Kidney tubule cell (primary cell): ENCODE measurements at regions not wholly inside any gene's neighbourhood (a gene's known extent, or its start where the extent isn't known, plus 50 kb on each side); places are given as distances from the start of the nearest gene placed in this dataset.

Experiments used
- DNase-seq: peaks from one replicate; pipeline ENCODE4 v3.0.0-alpha.2; 2018; ENCODE audit warnings: low spot score

- no peak for DNase-seq
These were observed 398.4 kb downstream of the METTL4 start for GRCh38 chr18:2172881-2173280.

- DNase-seq, result peak; percentile 70
These were observed 397.8 kb downstream of the METTL4 start for GRCh38 chr18:2173486-2173885.

- DNase-seq, result no peak
These were observed 393.3 kb downstream of the METTL4 start for GRCh38 chr18:2178036-2178435.

GRCh38 chr18:2179498-2180183, 391.7 kb downstream of the METTL4 start:
- no peak for DNase-seq

GRCh38 chr18:2180586-2180985, 390.7 kb downstream of the METTL4 start:
- no peak for DNase-seq

GRCh38 chr18:2183432-2183831, 387.9 kb downstream of the METTL4 start:
- DNase-seq, result no peak

GRCh38 chr18:2186967-2187366, 384.3 kb downstream of the METTL4 start:
- no peak for DNase-seq

GRCh38 chr18:2188258-2188657, 383.0 kb downstream of the METTL4 start:
- no peak for DNase-seq

- no peak for DNase-seq
These were observed 380.0 kb downstream of the METTL4 start for GRCh38 chr18:2191180-2191790.

- peak; percentile 48 for DNase-seq
These were observed 378.7 kb downstream of the METTL4 start for GRCh38 chr18:2192562-2192961.

GRCh38 chr18:2197946-2198345, 373.4 kb downstream of the METTL4 start:
- no peak for DNase-seq

GRCh38 chr18:2199060-2199459, 372.2 kb downstream of the METTL4 start:
- DNase-seq, result no peak

GRCh38 chr18:2201036-2201600, 370.2 kb downstream of the METTL4 start:
- DNase-seq, result no peak

- DNase-seq, result no peak
These were observed 366.6 kb downstream of the METTL4 start for GRCh38 chr18:2204736-2205135.

- no peak for DNase-seq
These were observed 364.0 kb downstream of the METTL4 start for GRCh38 chr18:2207294-2207693.

GRCh38 chr18:2212598-2213205, 358.6 kb downstream of the METTL4 start:
- DNase-seq, result no peak

- DNase-seq, result no peak
These were observed 357.4 kb downstream of the METTL4 start for GRCh38 chr18:2213905-2214304.

GRCh38 chr18:2217356-2217755, 353.9 kb downstream of the METTL4 start:
- no peak for DNase-seq

- DNase-seq, result peak; percentile 12
These were observed 353.2 kb downstream of the METTL4 start for GRCh38 chr18:2218101-2218500.

GRCh38 chr18:2219706-2220105, 351.6 kb downstream of the METTL4 start:
- DNase-seq, result no peak

- peak; percentile 86 for DNase-seq
These were observed 348.8 kb downstream of the METTL4 start for GRCh38 chr18:2222270-2223185.

- peak; percentile 47 for DNase-seq
These were observed 347.9 kb downstream of the METTL4 start for GRCh38 chr18:2223449-2223848.
